GF-D8 (cell line): ENCODE measurements at regions not wholly inside any gene's neighbourhood (a gene's known extent, or its start where the extent isn't known, plus 50 kb on each side); places are given as distances from the start of the nearest gene placed in this dataset.

ENCODE experiments used
- DNase-seq: peaks from one replicate; lab custom pipeline; 2025; lab: John Stamatoyannopoulos, UW

DNA sequence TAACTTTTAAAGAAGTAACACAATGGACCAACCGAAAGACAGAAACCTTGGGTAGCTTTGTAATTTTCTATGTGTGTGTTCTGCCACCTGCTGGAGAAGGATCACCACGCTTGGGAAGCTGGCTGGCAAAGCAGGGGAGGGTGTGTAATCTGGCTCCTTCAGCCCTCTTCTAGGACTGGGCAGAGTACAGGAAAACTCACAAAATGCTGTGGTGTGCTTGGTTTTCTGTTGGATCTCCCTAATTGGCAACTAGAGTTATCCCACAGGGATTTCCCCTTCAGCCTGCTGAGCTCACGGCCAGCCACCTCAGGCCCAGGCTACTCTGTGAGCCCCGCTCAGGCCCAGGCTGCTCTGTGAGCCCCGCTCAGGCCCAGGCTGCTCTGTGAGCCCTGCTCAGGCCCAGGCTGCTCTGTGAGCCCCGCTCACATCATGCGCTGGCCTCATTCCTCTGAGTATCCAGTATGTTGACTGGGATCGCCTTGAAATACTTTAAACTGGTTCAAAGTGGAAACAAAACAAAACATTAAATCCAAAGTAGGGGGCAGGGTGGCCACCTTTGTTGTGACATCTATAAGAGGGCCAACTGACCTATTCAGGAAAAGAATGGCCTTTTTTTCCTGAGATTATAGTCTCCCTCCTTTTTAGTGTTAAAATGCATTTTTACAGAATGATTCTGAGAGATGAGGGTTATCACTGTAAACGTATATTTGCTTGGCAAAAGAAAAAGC is 52.0 kb upstream of the RNU6-8 start:
- DNase-seq: peak; percentile 1

DNA sequence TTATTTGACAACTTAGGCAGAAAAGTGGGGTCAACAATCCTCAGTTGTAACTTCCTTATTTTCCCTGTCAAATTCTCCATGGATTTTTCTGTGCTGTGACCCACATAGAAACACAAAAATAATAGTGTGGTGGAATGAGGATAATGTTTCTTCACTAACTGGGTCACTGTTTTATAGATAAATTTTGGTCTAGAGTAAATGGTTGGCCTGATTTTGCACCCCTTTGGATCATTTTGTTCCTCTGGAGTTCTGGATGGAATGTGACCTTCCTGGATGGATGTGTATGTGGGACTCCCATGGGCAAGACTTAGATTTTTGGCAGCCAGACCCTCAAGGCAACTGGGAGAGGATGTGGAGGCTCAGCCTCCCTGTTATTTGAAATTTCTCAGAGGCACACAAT is 52.7 kb upstream of the RNU6-8 start:
- DNase-seq: no peak

DNA sequence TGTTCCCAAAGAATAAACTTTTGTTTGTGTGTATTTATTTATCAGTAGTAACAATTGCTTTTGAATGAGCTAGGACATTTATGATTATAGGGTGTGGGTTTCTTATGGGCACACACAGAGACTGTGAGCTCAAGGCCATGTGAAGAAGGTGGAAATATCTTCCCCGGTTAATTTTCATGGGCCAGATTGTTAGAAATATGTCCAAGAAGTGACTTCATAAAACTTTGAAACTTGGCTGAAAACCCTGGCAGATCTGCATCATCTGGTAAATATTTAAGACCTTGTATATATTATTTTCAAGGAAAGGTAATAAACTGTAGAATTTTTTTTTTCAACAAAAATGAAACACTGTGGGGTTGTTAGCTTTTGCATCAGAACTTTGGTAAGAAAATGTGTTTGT is 53.5 kb upstream of the RNU6-8 start:
- no peak for DNase-seq

DNA sequence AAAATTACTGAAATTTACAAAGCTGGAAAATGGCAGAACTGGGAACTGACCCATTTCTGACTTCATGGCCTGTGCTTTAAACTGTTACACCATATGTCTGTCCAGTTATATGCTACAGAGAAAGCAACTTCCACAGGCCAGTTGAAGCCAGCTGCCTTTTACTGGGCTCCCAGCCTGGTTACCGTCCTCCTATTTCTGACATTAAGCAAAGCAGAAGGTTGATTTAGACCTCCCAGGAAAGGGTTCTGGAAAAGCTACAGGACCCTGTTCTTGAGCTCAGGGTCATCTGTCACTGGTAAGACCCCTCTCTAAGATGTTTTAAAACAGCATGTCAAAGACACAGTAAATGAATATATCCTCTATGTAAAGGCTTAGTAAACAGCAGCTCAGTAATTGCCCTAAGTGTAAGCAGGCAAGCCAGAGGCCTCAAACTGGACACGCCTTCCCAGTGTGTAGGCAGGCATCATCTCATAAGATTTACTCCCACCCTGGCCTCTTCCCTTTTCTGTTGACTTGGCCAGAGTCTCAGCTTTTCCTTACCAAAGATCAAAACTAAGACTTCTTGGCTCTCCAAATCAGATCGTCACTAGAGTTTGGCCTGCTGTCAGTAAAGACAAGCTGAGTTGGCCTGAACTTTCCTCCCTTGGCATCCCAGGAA is 55.4 kb upstream of the RNU6-8 start:
- DNase-seq: no peak

DNA sequence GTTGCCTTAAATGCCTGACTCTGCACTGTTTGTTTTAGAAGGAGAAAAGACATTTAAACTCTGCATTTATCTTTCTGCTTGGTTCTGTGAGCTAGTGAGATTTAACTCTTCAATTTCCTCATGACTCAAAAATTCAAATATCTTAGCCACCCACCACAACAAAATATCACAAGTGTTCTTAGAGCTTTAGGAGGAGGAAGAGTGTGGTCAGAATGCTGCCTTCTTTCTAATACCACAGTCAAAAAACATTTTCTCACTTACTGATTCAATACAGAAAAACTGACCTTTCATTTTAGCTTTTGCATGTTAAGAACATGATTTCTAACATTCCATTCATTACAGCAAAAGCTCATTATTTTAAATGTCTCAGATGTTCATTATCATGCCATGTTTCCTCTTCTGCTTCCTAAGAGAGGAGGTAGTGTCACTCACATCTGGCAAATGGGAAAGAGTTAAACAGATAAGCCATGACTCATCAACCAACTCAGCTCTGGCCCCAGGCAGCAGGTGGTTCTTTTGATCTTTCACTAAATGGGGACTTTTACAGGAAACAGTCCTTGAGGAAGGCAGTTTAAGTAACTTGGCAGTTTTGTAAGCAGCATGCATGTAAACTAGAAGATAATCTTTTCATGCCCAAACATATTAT is 56.4 kb upstream of the RNU6-8 start:
- DNase-seq: no peak

DNA sequence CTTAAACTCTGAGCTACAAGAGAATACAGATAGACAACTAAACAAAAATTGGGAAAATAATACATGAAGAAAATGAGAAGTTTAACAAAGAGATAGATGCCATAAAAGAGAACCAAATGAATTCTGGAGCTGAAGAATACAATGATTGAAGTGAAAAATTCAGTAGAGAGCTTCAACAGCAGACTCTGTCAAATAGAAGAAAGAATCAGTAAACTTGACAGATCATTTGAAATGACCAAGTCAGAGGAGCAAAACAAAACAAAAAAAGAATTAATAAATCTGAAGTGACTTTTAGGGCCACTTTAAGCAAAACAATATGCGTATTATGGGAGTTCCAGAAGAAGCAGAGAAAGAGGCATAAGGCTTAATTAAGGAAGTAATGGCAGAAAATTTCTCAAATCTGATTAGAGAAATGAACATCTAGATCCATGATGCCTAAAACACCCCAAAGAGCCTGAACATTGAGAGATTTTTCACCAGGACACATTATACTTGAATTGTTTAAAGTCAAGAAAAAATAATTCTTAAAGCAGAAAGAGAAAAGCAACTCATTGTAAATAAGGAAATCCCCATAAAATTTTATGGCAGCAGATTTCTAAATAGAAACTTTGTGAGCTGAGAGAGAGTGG is 61.0 kb upstream of the RNU6-8 start:
- no peak for DNase-seq

DNA sequence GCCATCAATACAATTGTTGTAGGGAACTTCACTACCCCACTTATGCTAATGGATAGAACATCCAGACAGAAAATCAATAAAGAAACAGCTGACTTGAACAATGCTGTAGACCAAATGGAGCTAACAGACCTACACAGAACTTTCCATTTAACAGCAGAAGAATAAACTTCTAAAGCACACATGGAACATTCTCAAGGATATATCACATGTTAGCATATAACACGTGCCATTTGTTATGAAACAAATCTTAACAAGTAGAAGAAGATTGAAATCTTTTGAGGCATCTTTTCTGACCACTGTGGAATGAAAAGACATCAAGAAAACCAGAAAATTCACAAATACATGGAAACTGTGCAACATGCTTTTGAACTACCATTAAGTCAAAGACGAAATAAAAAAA is 62.5 kb upstream of the RNU6-8 start:
- DNase-seq: no peak

DNA sequence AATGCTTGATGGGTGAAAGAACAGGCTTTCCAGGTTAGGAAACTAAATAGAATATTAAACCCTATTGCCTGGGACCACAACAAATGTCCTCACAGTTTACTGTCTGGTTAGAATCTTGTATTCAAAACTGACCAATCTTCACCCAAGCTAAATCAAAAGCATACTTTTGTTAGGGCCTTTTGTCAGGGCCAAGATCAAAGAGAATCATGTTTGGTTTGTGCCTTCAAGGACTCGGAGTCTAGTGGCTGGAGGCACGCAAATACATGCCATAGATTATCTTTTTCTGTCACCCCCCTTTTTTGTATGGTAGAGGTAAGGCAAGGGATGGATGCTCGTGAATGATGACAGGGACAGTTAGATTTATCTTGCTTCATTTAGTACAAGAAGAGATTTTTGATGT is 51.1 kb upstream of the AKAP6 start:
- DNase-seq: no peak
